ENCODE measurements at regions not wholly inside any gene's neighbourhood (a gene's known extent, or its start where the extent isn't known, plus 50 kb on each side); places are given as distances from the start of the nearest gene placed in this dataset.
A peak's percentile ranks its signal among the peaks of the same experiment; 100 is the strongest.

DNA sequence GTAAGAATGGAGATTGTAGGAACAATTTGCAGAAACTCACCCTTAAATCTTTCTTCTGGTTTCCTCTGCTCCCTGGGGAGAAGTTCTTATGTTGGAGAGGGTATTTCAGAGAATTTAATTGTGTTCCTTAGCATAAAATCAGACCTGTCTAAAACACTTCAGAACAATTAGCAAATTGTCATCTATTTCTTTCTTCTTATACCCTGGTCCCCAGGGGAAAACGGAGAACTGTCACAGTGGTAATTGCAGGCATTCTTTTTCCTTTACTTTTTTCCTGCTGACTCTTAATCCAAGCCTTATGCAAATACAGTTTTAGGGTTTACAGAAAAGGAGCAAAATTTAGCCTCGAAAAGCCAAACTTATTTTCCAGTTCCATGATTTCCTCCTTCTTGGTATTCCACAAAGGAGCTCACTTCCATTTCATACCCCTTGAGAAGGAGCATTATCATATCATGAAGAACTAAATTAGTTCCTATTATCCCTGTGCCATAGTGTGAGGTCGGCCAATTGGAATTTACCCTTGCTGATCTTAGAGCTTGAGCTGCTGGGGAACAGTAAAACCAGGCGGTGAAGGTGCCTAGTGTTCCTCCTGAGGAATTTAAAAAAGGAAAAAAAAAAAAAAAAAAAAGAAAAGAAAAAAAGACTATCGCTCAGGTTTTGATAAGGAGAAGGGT is 173.8 kb downstream of the IL15 start:
- Mint-ChIP-seq H3K27me3 (ENCODE audit: unreplicated experiment) (no peaks in the 10 kb centered on the region), H3K4me1 (ENCODE audit: low read depth, unreplicated experiment) (peaks cover 22% of the 10 kb centered on the region), H3K36me3 (ENCODE audit: unreplicated experiment) (no peaks in the 10 kb centered on the region), H3K4me3 (ENCODE audit: unreplicated experiment) (no peak overlapping the region), H3K9me3 (ENCODE audit: unreplicated experiment) (no peaks in the 10 kb centered on the region), H3K27ac (ENCODE audit: unreplicated experiment) (no peak overlapping the region)
- DNase-seq: no peak
- TF ChIP-seq, protein P1, sequence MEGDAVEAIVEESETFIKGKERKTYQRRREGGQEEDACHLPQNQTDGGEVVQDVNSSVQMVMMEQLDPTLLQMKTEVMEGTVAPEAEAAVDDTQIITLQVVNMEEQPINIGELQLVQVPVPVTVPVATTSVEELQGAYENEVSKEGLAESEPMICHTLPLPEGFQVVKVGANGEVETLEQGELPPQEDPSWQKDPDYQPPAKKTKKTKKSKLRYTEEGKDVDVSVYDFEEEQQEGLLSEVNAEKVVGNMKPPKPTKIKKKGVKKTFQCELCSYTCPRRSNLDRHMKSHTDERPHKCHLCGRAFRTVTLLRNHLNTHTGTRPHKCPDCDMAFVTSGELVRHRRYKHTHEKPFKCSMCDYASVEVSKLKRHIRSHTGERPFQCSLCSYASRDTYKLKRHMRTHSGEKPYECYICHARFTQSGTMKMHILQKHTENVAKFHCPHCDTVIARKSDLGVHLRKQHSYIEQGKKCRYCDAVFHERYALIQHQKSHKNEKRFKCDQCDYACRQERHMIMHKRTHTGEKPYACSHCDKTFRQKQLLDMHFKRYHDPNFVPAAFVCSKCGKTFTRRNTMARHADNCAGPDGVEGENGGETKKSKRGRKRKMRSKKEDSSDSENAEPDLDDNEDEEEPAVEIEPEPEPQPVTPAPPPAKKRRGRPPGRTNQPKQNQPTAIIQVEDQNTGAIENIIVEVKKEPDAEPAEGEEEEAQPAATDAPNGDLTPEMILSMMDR (IDR thresholded peaks at IDR 0.05; ENCODE audit: partially characterized antibody, unreplicated experiment): no peak

DNA sequence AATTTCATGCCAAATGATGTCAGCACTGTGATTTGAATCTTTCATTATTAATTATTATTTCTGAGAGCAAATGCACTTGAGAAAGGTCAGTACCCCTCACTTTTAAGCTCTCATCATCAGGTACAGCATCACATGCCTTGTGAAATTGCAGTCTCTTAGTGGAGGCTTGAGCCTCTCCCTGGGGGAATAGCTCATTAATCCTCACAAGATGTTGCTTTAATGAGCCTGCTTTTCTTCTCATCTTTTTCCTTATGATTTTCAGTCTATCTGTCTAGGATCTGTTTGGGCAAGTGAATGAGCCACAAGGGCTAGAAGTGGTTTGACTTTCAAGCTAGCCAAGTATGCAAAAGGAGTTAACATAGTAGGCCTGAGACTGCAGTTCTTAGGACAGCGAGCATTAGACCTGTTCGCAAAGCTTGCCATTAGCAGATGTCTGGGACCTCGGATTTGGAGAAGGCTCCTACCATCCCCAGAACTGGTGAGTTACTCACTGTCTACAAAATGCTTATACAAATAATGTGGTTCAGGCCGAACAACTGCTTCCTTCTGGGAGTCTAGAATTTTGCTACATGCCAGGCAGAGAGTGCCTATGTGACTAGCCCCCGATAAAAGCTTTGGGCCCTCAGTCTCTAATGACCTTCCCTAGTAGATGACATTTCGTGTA is 174.5 kb downstream of the IL15 start:
- Mint-ChIP-seq H3K4me1 (ENCODE audit: low read depth, unreplicated experiment) (peaks cover 22% of the 10 kb centered on the region), H3K27ac (ENCODE audit: unreplicated experiment) (peak overlapping the region; percentile 45), H3K9me3 (ENCODE audit: unreplicated experiment) (no peaks in the 10 kb centered on the region), H3K36me3 (ENCODE audit: unreplicated experiment) (no peaks in the 10 kb centered on the region), H3K27me3 (ENCODE audit: unreplicated experiment) (no peaks in the 10 kb centered on the region), H3K4me3 (ENCODE audit: unreplicated experiment) (no peak overlapping the region)
- DNase-seq: no peak
- TF ChIP-seq, protein P1 (IDR thresholded peaks at IDR 0.05; ENCODE audit: partially characterized antibody, unreplicated experiment): no peak

DNA sequence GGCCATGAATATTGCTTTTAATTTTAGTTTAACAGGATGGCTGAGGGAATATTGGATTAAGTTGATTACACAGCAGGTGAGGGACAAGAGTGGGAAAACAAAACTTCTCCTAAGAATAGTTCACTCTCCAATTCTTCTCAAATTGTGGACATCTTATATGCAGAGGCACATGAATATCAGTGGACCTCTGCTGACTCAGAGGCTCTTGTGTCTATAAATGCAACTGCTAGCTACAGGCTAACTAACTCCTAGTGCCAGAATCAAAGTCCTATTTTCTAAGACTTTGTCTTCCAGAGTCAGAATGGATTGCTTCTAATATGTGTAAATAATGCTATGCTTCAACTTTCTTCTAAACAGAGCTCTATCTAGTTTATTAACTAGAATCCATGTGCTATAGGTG is 175.8 kb downstream of the IL15 start:
- TF ChIP-seq, protein P1 (IDR thresholded peaks at IDR 0.05; ENCODE audit: partially characterized antibody, unreplicated experiment): no peak
- H3K4me1 Mint-ChIP-seq (ENCODE audit: low read depth, unreplicated experiment): peaks cover 22% of the 10 kb centered on the region
- H3K4me3 Mint-ChIP-seq (ENCODE audit: unreplicated experiment): no peak overlapping the region
- H3K9me3 Mint-ChIP-seq (ENCODE audit: unreplicated experiment): peaks cover 2% of the 10 kb centered on the region
- no peak overlapping the region for H3K27ac Mint-ChIP-seq (ENCODE audit: unreplicated experiment)
- no peak for DNase-seq
- H3K36me3 Mint-ChIP-seq (ENCODE audit: unreplicated experiment): no peaks in the 10 kb centered on the region
- H3K27me3 Mint-ChIP-seq (ENCODE audit: unreplicated experiment): no peaks in the 10 kb centered on the region

DNA sequence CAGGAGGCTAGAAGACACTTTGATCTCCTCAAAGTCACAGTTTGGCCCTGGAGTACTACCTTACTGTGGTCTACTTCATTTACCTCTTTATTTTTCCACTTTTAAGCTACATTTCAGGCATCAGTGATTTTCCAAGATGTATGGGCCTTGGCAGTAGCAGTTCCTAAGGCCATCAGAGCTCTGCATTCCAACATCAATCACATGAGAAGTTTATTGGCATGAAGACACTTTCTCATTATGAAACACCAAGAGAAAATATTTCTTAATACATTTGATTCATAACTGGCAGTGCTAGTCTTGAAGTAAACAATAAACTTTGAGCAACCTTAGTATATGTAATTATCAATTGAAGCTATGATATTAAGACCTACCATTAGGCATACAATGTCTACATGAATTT is 178.1 kb downstream of the IL15 start:
- H3K27me3 Mint-ChIP-seq (ENCODE audit: unreplicated experiment): no peaks in the 10 kb centered on the region
- no peak overlapping the region for H3K27ac Mint-ChIP-seq (ENCODE audit: unreplicated experiment)
- TF ChIP-seq, protein P1 (IDR thresholded peaks at IDR 0.05; ENCODE audit: partially characterized antibody, unreplicated experiment): no peak
- no peak for DNase-seq
- no peaks in the 10 kb centered on the region for H3K36me3 Mint-ChIP-seq (ENCODE audit: unreplicated experiment)
- H3K4me3 Mint-ChIP-seq (ENCODE audit: unreplicated experiment): no peak overlapping the region
- H3K9me3 Mint-ChIP-seq (ENCODE audit: unreplicated experiment): peaks cover 2% of the 10 kb centered on the region
- peaks cover 18% of the 10 kb centered on the region for H3K4me1 Mint-ChIP-seq (ENCODE audit: low read depth, unreplicated experiment)

DNA sequence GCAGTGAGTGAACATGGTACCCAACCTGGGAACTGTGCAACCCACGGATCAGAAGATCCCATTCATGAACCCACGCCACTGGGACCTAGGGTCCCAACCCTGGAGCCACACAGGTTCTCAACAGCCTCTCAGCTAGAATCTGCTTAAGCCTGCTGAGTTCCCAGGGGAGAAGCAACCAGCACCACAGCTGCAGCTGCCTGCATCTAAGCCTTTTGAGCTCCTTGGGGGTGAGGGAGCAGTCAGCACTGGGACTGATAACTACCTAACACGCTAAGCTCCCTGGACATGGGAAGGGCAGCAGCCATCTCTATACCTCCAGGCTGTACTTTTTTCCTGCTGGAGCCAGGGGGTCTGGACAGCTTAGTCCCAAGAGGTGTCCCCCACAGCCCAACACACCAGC is 179.3 kb downstream of the IL15 start:
- Mint-ChIP-seq H3K4me3 (ENCODE audit: unreplicated experiment) (no peak overlapping the region), H3K36me3 (ENCODE audit: unreplicated experiment) (no peaks in the 10 kb centered on the region), H3K27ac (ENCODE audit: unreplicated experiment) (no peak overlapping the region), H3K27me3 (ENCODE audit: unreplicated experiment) (no peaks in the 10 kb centered on the region), H3K9me3 (ENCODE audit: unreplicated experiment) (peaks cover 2% of the 10 kb centered on the region), H3K4me1 (ENCODE audit: low read depth, unreplicated experiment) (peaks cover 10% of the 10 kb centered on the region)
- TF ChIP-seq, protein P1 (IDR thresholded peaks at IDR 0.05; ENCODE audit: partially characterized antibody, unreplicated experiment): no peak
- DNase-seq: no peak

All from glutamatergic neuron (in vitro differentiated cells).